Ishikawa (cell line): ENCODE measurements at regions not wholly inside any gene's neighbourhood (a gene's known extent, or its start where the extent isn't known, plus 50 kb on each side); places are given as distances from the start of the nearest gene placed in this dataset.

ENCODE experiments used
- CEBPB ChIP-seq: IDR thresholded peaks from 2 replicates; pipeline ENCODE4 v1.6.1; 2012
- CREB1 ChIP-seq: IDR thresholded peaks from 2 replicates; pipeline ENCODE4 v1.6.1; 2012; ENCODE audit warnings: low read depth
- EGR1 ChIP-seq: IDR thresholded peaks from 2 replicates; pipeline ENCODE4 v1.6.1; 2012
- EP300 ChIP-seq: IDR thresholded peaks from 2 replicates; pipeline ENCODE4 v1.6.1; 2012; ENCODE audit warnings: borderline replicate concordance
- FOXM1 ChIP-seq: IDR thresholded peaks from 2 replicates; pipeline ENCODE4 v1.6.1; 2012; ENCODE audit warnings: low read depth, borderline replicate concordance
- NFIC ChIP-seq: IDR thresholded peaks from 2 replicates; pipeline ENCODE4 v1.6.1; 2012
- RAD21 ChIP-seq: IDR thresholded peaks from 2 replicates; pipeline ENCODE4 v1.6.1; 2012; ENCODE audit warnings: low read depth
- TAF1 ChIP-seq: IDR thresholded peaks from 2 replicates; pipeline ENCODE4 v1.6.1; 2012; ENCODE audit warnings: low read depth, mild to moderate bottlenecking
- TCF12 ChIP-seq: IDR thresholded peaks from 2 replicates; pipeline ENCODE4 v1.6.1; 2012; ENCODE audit warnings: low read depth
- TEAD4 ChIP-seq: IDR thresholded peaks from 2 replicates; pipeline ENCODE4 v1.6.1; 2012
- USF1 ChIP-seq: IDR thresholded peaks from 2 replicates; pipeline ENCODE4 v1.6.1; 2012
- YY1 ChIP-seq: IDR thresholded peaks from 2 replicates; pipeline ENCODE4 v1.6.1; 2012; ENCODE audit warnings: low read depth
- ZBTB7A ChIP-seq: IDR thresholded peaks from 2 replicates; pipeline ENCODE4 v1.6.1; 2012; ENCODE audit warnings: low read depth
- TF ChIP-seq, protein P1 (sequence below): IDR thresholded peaks from 2 replicates; pipeline ENCODE4 v1.6.1; 2012
- TF ChIP-seq, protein P2 (sequence below): IDR thresholded peaks from 2 replicates; pipeline ENCODE4 v1.6.1; 2012; ENCODE audit warnings: low read depth, mild to moderate bottlenecking

DNA sequence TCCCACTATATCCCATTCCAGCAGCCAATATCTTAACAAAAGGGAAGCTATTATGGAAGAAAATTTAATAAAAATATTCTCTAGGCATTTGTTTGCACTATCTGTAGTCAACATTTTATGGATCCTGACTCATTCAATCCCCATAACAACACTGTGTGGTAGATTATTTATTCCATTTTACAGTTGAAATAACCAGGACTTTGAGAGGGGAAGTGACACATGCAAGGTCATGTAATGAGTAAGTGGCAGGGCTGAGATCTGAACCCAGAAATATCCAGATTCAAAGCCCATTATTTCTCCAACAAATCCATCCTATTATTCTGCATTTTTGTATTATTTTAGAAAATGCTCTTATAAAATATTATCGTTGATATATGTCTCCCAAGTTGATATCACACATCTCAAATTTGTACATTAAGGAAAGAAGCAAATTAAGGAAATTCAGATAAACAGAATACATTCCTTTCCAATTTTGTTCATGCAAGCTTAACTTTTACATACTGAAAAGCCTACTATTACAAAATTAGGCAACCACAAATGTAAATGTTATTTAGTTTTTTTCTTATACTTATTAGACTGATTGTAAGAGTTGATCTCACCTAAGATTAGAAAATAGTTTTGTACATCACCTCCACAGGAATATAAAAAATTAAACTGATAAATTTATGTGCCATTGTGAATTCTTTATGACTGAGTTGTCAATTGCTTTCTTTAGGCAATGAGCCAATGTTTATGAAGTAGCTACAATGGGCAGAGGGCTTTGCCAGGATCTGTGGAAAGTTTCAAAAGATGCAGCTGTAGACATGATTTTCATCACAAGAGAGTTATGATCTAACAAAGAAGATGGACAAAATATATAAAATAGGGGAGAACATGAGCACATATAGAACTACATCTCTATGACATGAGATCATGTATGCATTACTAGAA, 55.1 kb upstream of the E2F7 start:
- TF ChIP-seq CEBPB (no peak), TAF1 (no peak)
- TF ChIP-seq, protein P1, sequence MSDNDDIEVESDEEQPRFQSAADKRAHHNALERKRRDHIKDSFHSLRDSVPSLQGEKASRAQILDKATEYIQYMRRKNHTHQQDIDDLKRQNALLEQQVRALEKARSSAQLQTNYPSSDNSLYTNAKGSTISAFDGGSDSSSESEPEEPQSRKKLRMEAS, result no peak

DNA sequence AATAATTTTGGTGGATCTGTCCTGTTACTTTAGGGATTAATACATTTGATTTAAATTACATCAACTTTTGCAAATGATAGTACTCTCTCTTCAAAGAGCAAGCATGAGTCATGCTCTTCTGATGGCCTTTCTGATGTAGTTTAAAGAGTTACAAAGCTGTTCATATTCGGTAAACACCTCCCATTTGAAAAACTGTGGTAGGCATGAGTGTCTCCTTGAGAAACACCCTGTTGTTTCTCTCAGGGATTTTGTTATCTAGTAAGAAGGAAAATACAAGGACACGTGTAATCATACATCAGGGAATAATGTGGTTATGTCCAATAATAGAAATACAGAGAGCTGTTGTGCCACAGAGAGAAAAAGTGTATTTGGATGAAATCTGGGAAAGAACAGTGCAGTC, 53.3 kb upstream of the E2F7 start:
- TF ChIP-seq, protein P1, result no peak
- TF ChIP-seq USF1 (no peak), YY1 (no peak), RAD21 (no peak), CREB1 (no peak), CEBPB (no peak), EP300 (no peak), EGR1 (no peak), FOXM1 (no peak)

DNA sequence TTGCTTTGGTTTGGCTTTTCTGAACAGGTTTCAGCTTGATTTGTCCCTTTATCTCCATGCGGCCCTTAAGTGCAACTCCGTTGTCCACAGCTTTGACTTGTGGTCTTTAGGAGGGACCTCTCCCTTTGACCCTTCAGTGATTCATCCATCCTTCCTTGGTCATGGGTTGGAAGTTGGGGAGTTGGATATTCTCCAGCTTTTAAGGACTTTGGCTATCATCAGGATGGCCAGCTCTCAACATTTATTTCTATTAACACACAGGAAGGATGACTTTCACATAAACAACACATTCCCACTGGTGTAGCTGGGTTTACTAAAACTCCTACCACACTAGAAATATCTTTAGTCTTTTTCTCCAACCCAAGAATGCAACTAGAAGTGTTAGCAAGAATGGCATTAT, 50.9 kb upstream of the E2F7 start:
- TF ChIP-seq TEAD4 (no peak), YY1 (no peak), CEBPB (no peak), TCF12 (no peak), FOXM1 (no peak), EP300 (no peak), EGR1 (no peak), TAF1 (no peak)

DNA sequence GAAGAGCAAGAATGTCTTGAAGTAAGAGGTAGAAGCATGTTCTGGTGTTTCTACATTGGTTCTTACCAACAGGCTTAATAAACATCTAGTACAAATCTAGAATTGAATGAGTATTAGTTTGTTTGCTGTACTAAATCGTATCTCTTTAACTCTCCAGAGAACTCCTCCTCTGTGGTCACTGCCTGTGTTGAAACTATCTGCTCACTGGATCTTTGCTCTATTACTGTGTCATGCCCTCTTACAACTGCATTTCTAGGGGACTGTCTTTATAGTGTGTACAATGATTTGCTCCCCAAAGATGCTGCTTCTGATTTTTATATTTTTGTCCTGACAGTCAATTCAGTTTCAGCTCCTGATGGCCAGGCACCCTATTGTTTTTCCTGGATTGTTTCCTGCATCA, 50.1 kb upstream of the E2F7 start:
- TF ChIP-seq TCF12 (no peak), TAF1 (no peak), CREB1 (no peak), EP300 (no peak), NFIC (no peak), TEAD4 (no peak), USF1 (no peak), FOXM1 (no peak), ZBTB7A (no peak), CEBPB (no peak)
- TF ChIP-seq, protein P1, result no peak
- TF ChIP-seq, protein P2, sequence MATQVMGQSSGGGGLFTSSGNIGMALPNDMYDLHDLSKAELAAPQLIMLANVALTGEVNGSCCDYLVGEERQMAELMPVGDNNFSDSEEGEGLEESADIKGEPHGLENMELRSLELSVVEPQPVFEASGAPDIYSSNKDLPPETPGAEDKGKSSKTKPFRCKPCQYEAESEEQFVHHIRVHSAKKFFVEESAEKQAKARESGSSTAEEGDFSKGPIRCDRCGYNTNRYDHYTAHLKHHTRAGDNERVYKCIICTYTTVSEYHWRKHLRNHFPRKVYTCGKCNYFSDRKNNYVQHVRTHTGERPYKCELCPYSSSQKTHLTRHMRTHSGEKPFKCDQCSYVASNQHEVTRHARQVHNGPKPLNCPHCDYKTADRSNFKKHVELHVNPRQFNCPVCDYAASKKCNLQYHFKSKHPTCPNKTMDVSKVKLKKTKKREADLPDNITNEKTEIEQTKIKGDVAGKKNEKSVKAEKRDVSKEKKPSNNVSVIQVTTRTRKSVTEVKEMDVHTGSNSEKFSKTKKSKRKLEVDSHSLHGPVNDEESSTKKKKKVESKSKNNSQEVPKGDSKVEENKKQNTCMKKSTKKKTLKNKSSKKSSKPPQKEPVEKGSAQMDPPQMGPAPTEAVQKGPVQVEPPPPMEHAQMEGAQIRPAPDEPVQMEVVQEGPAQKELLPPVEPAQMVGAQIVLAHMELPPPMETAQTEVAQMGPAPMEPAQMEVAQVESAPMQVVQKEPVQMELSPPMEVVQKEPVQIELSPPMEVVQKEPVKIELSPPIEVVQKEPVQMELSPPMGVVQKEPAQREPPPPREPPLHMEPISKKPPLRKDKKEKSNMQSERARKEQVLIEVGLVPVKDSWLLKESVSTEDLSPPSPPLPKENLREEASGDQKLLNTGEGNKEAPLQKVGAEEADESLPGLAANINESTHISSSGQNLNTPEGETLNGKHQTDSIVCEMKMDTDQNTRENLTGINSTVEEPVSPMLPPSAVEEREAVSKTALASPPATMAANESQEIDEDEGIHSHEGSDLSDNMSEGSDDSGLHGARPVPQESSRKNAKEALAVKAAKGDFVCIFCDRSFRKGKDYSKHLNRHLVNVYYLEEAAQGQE, result no peak
